GM12873 (cell line): ENCODE measurements at regions not wholly inside any gene's neighbourhood (a gene's known extent, or its start where the extent isn't known, plus 50 kb on each side); places are given as distances from the start of the nearest gene placed in this dataset.

Experiments used
- CTCF ChIP-seq: IDR thresholded peaks from 2 replicates; pipeline ENCODE4 v1.5.1; 2012; ENCODE audit warnings: low read depth, mild to moderate bottlenecking, moderate library complexity, low read length, control low read depth; ENCODE audit not compliant: insufficient read depth; ENCODE audit errors: missing control alignments

GRCh38 chr3:72152551-72153476, 367.9 kb upstream of the PROK2 start:
- TF ChIP-seq CTCF, result no peak

- TF ChIP-seq CTCF, result no peak
Observed at GRCh38 chr3:72151465-72152238, 366.7 kb upstream of the PROK2 start.

GRCh38 chr3:72150634-72151412, 365.9 kb upstream of the PROK2 start:
- no peak for TF ChIP-seq CTCF

- TF ChIP-seq CTCF, result no peak
Observed at GRCh38 chr3:72149645-72150300, 364.8 kb upstream of the PROK2 start.

- no peak for TF ChIP-seq CTCF
Observed at GRCh38 chr3:72147600-72147999, 362.7 kb upstream of the PROK2 start.

- TF ChIP-seq CTCF, result no peak
Observed at GRCh38 chr3:72145506-72146380, 360.8 kb upstream of the PROK2 start.
